HEK293T (cell line): ENCODE measurements at regions not wholly inside any gene's neighbourhood (a gene's known extent, or its start where the extent isn't known, plus 50 kb on each side); places are given as distances from the start of the nearest gene placed in this dataset.
"Not testable (repeated sequence)": the region's sequence is repeated elsewhere in the genome, so short reads cannot be mapped to it uniquely, and the experiment has no call there.

ENCODE experiments used
- CTCF ChIA-PET: fragments of 350-600 bp; formaldehyde crosslinking; extraction: SDS; loops from one replicate; lab custom pipeline; 2021; ENCODE audit warnings: antibody characterized with exemption, inconsistent platforms; lab: Yijun Ruan, JAX
- POLR2A ChIA-PET: fragments of 350-600 bp; formaldehyde crosslinking; extraction: SDS; loops from one replicate; lab custom pipeline; 2020; ENCODE audit warnings: antibody characterized with exemption, inconsistent platforms; lab: Yijun Ruan, JAX
- DNase-seq: peaks from one replicate; pipeline ENCODE4 v3.0.0; 2012; ENCODE audit warnings: mixed read lengths; ENCODE audit errors: extremely low spot score
- ARNT ChIP-seq: fragments of 450-650 bp; IDR thresholded peaks from 2 replicates; pipeline ENCODE4 v1.6.1; 2017; ENCODE audit warnings: mild to moderate bottlenecking
- BHLHE40 ChIP-seq: fragments of 450-650 bp; IDR thresholded peaks from 2 replicates; pipeline ENCODE4 v1.6.1; 2016; ENCODE audit warnings: mild to moderate bottlenecking, moderate library complexity, borderline replicate concordance
- CTBP1 ChIP-seq: fragments of 450-650 bp; IDR thresholded peaks from 2 replicates; pipeline ENCODE4 v1.6.1; 2016; ENCODE audit warnings: borderline replicate concordance
- ELF4 ChIP-seq: fragments of 450-650 bp; IDR thresholded peaks from 2 replicates; pipeline ENCODE4 v1.6.1; 2017; ENCODE audit warnings: antibody characterized with exemption
- FOXA1 ChIP-seq: fragments of 450-650 bp; IDR thresholded peaks from 2 replicates; pipeline ENCODE4 v1.6.1; 2016; ENCODE audit warnings: mild to moderate bottlenecking
- FOXK2 ChIP-seq: fragments of 450-650 bp; IDR thresholded peaks from 2 replicates; pipeline ENCODE4 v1.6.1; 2016; ENCODE audit warnings: mild to moderate bottlenecking
- FOXM1 ChIP-seq: fragments of 450-650 bp; IDR thresholded peaks from 2 replicates; pipeline ENCODE4 v1.6.1; 2017; ENCODE audit warnings: mild to moderate bottlenecking, borderline replicate concordance
- HDGF ChIP-seq: fragments of 450-650 bp; IDR thresholded peaks from 2 replicates; pipeline ENCODE4 v1.6.1; 2017; ENCODE audit warnings: antibody characterized with exemption, borderline replicate concordance
- L3MBTL2 ChIP-seq: fragments of 450-650 bp; conservative IDR thresholded peaks from 2 replicates; pipeline ENCODE4 v1.6.1; 2016; ENCODE audit warnings: mild to moderate bottlenecking
- LEF1 ChIP-seq: fragments of 450-650 bp; IDR thresholded peaks from 2 replicates; pipeline ENCODE4 v1.6.1; 2017; ENCODE audit warnings: mild to moderate bottlenecking, borderline replicate concordance
- NFRKB ChIP-seq: fragments of 450-650 bp; IDR thresholded peaks from 2 replicates; pipeline ENCODE4 v1.6.1; 2016; ENCODE audit warnings: mild to moderate bottlenecking, moderate library complexity
- SP1 ChIP-seq: fragments of 450-650 bp; IDR thresholded peaks from 2 replicates; pipeline ENCODE4 v1.6.1; 2017
- SUZ12 ChIP-seq: fragments of 450-650 bp; IDR thresholded peaks from 2 replicates; pipeline ENCODE4 v1.6.1; 2016; ENCODE audit warnings: mild to moderate bottlenecking
- TARDBP ChIP-seq: fragments of 450-650 bp; IDR thresholded peaks from 2 replicates; pipeline ENCODE4 v1.6.1; 2016
- ZNF384 ChIP-seq: fragments of 450-650 bp; IDR thresholded peaks from 2 replicates; pipeline ENCODE4 v1.6.1; 2016
- TF ChIP-seq, protein P1 (sequence below): fragments of 450-650 bp; IDR thresholded peaks from 2 replicates; pipeline ENCODE4 v1.6.1; 2016

DNA sequence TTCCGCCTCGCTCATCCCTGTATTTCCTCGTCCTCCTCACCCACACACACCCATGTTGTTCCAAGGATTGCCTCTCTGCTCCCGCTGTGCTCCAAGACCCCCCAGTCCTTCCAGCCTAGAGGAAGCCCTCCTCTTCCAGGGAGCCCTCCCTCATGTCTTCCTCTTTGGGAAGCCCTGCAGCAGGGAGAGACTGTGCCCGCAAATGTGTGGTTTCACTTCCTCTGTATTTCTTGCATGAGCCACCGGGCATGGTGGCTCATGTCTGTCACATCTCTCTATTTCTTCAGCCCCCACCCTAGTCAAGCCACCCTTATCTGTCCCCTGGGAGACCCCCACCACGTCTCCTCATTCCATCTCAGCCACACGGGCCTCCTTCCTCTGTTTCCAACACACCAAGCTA, 57.5 kb upstream of the PAX7 start:
- ChIA-PET POLR2A (interaction anchor here (0.6 kb wide), 1 partner anchor 84 kb away, joined by 3 read pairs; no protein-coding TSS in a partner anchor), CTCF (interaction anchor here (0.7 to 2.5 kb wide), 2 partner anchors 8 to 16 kb away, joined by 3 to 7 read pairs; no protein-coding TSS in a partner anchor)
- TF ChIP-seq NFRKB, result no peak
- no peak for TF ChIP-seq ELF4
- TF ChIP-seq HDGF, result no peak
- DNase-seq, result no peak

DNA sequence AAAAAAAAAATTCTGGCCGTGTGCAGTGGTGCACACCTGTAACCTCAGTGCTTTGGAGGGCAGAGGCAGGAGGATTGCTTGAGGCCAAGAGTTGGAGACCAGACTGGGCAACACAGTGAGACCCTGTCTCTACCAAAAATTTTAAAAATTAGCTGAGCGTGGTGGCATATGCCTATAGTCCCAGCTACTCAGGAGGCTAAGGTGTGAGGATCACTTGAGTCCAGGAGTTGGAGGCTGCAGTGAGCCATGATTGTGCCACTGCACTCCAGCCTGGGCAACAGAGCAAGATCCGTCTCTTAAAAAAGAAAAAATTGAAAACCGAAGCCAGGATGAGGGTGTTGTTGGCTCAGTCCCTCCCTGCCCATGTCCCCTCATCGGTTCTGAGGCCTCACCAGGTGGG, 55.9 kb upstream of the PAX7 start:
- no peak for DNase-seq
- TF ChIP-seq FOXM1 (no peak), ZNF384 (no peak), SUZ12 (no peak), ARNT (no peak), ELF4 (no peak), SP1 (no peak), TARDBP (no peak)
- TF ChIP-seq, protein P1, sequence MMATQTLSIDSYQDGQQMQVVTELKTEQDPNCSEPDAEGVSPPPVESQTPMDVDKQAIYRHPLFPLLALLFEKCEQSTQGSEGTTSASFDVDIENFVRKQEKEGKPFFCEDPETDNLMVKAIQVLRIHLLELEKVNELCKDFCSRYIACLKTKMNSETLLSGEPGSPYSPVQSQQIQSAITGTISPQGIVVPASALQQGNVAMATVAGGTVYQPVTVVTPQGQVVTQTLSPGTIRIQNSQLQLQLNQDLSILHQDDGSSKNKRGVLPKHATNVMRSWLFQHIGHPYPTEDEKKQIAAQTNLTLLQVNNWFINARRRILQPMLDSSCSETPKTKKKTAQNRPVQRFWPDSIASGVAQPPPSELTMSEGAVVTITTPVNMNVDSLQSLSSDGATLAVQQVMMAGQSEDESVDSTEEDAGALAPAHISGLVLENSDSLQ, result no peak
- CTCF ChIA-PET, result interaction anchor here (0.5 to 3.5 kb wide), 4 partner anchors 18 to 651 kb away, joined by 3 to 15 read pairs (median 3); no protein-coding TSS in a partner anchor
- POLR2A ChIA-PET, result no interaction called here

DNA sequence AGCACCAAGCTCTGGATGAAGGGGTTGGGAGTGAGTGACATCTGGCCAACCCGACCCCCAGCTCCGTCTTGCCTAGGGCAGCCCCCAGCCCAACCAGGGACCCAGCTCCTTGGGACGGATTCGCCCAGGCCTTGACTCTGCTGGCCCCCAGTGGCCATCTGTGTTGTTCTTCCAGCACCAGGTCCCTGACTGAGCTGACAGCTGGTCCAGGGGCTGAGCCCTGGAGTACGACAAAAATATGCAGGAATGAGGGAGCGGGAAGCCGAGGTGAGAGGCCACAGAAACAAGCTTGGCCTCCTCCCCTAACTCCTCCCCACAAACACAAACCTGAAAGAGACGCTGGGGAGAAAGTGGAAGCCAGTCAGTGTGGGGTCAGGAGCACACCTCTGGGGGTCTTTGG, 55.0 kb upstream of the PAX7 start:
- TF ChIP-seq SUZ12 (no peak), ARNT (no peak), L3MBTL2 (no peak), LEF1 (no peak), FOXK2 (no peak), NFRKB (no peak), FOXM1 (no peak), HDGF (no peak), SP1 (no peak), TARDBP (no peak), BHLHE40 (no peak), ZNF384 (no peak), ELF4 (no peak), FOXA1 (no peak), CTBP1 (no peak)
- TF ChIP-seq, protein P1, result no peak
- peak; percentile 69 for DNase-seq
- ChIA-PET CTCF (interaction anchor here (0.6 to 3.5 kb wide), 9 partner anchors 13 to 652 kb away, joined by 3 to 15 read pairs (median 3); no protein-coding TSS in a partner anchor), POLR2A (no interaction called here)

DNA sequence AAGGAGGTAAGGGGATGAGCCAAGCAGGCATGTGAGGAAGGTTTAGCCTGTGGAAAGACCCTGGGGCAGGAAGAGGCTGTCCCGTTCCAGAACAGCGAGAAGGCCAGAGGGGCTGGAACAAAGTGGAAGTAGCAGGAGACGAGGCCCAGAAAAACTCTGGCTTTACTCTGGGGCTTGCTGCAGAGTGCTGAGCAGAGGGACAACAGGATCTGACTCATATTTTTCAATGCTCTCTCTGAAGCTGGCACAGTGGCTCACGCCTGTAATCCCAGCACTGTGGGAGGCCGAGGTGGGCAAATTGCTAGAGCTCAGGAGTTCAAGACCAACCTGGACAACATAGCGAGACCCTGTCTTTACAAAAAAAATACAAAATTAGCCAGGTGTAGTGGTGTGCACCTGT, 52.4 kb upstream of the PAX7 start:
- TF ChIP-seq ELF4 (no peak), FOXA1 (no peak), ARNT (no peak), TARDBP (no peak), SP1 (no peak), ZNF384 (no peak), CTBP1 (no peak), FOXM1 (no peak), HDGF (no peak), FOXK2 (no peak), BHLHE40 (no peak), SUZ12 (no peak), NFRKB (no peak), L3MBTL2 (no peak), LEF1 (no peak)
- TF ChIP-seq, protein P1, result no peak
- ChIA-PET POLR2A (no interaction called here), CTCF (no interaction called here)
- no peak for DNase-seq

DNA sequence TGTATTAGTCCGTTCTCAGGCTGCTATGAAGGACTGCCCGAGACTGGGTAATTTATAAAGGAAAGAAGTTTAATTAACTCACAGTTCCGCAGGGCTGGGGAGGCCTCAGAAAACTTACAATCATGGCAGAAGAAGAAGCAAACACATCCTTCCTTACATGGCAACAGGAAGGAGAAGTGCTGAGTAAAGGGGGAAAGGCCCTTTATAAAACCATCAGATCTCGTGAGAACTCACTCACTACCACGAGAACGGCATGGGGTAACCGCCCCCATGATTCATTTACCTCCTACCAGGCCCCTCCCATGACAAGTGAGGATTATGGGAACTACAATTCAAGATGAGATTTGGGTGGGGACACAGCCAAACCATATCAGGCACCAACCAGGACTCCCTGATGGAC, 51.4 kb upstream of the PAX7 start:
- POLR2A ChIA-PET, DNase-seq, CTCF ChIA-PET: not testable (repeated sequence)

GRCh38 chr1:18580047-18580446, 50.6 kb upstream of the PAX7 start:
- ChIA-PET CTCF (interaction anchor here (2.4 kb wide), 1 partner anchor 24 kb away, joined by 10 read pairs; no protein-coding TSS in a partner anchor), POLR2A (no interaction called here)
- no peak for TF ChIP-seq NFRKB
- TF ChIP-seq HDGF, result no peak
- TF ChIP-seq, protein P1, result no peak
- TF ChIP-seq ARNT, result no peak
- DNase-seq, result no peak
